SK-MEL-5 (cell line): ENCODE measurements at regions not wholly inside any gene's neighbourhood (a gene's known extent, or its start where the extent isn't known, plus 50 kb on each side); places are given as distances from the start of the nearest gene placed in this dataset.

Experiments
- DNase-seq: peaks from one replicate; pipeline ENCODE4 v3.0.0-alpha.2; 2016; ENCODE audit warnings: low read depth, low spot score
- in situ Hi-C: cut with HindIII; loops from 2 replicates; pipeline ENCODE4 v1.10.0; 2016; ENCODE audit warnings: low sequenced_read_pairs, high pct_unique_total_duplicates, low pct_unique_long_range_greater_than_20kb

- in situ Hi-C loops = no loop called here
- no peak for DNase-seq
Observed at GRCh38 chr5:82863266-82863665, 213.9 kb downstream of the TMEM167A start.

- DNase-seq = no peak
- in situ Hi-C loops = no loop called here
Observed at GRCh38 chr5:82862711-82863110, 214.5 kb downstream of the TMEM167A start.

- no peak for DNase-seq
- in situ Hi-C loops = no loop called here
Observed at GRCh38 chr5:82862261-82862660, 214.9 kb downstream of the TMEM167A start.

GRCh38 chr5:82861701-82862100 lies 215.5 kb downstream of the TMEM167A start:
- DNase-seq = no peak
- in situ Hi-C loops = no loop called here

- DNase-seq = no peak
- in situ Hi-C loops = no loop called here
Observed at GRCh38 chr5:82859451-82860140, 217.6 kb downstream of the TMEM167A start.

- in situ Hi-C loops = no loop called here
- DNase-seq = no peak
Observed at GRCh38 chr5:82858151-82859025, 218.8 kb downstream of the TMEM167A start.

GRCh38 chr5:82855893-82856550 lies 221.2 kb downstream of the TMEM167A start:
- in situ Hi-C loops = no loop called here

GRCh38 chr5:82854956-82855355 lies 222.2 kb downstream of the TMEM167A start:
- no peak for DNase-seq
- in situ Hi-C loops = no loop called here

More at GRCh38 chr5:82855893-82856550, 221.2 kb downstream of the TMEM167A start:
- no peak for DNase-seq

GRCh38 chr5:82851471-82851870 lies 225.7 kb downstream of the TMEM167A start:
- DNase-seq = no peak
- in situ Hi-C loops = no loop called here

GRCh38 chr5:82850393-82850792 lies 226.8 kb downstream of the TMEM167A start:
- in situ Hi-C loops = no loop called here

GRCh38 chr5:82849885-82850284 lies 227.3 kb downstream of the TMEM167A start:
- DNase-seq = peak; percentile 23
- in situ Hi-C loops = no loop called here

More at GRCh38 chr5:82850393-82850792, 226.8 kb downstream of the TMEM167A start:
- no peak for DNase-seq

GRCh38 chr5:82847562-82847961 lies 229.6 kb downstream of the TMEM167A start:
- DNase-seq = no peak
- in situ Hi-C loops = no loop called here

- in situ Hi-C loops = no loop called here
- no peak for DNase-seq
Observed at GRCh38 chr5:82839881-82840280, 237.3 kb downstream of the TMEM167A start.

- in situ Hi-C loops = no loop called here
- no peak for DNase-seq
Observed at GRCh38 chr5:82835488-82835887, 241.7 kb downstream of the TMEM167A start.

- DNase-seq = no peak
- in situ Hi-C loops = no loop called here
Observed at GRCh38 chr5:82834151-82834550, 243.0 kb downstream of the TMEM167A start.

- in situ Hi-C loops = no loop called here
- peak; percentile 37 for DNase-seq
Observed at GRCh38 chr5:82833277-82833676, 243.9 kb downstream of the TMEM167A start.

GRCh38 chr5:82832445-82832844 lies 244.7 kb downstream of the TMEM167A start:
- in situ Hi-C loops = no loop called here
- DNase-seq = no peak

- no peak for DNase-seq
- in situ Hi-C loops = no loop called here
Observed at GRCh38 chr5:82828211-82828610, 249.0 kb downstream of the TMEM167A start.
